ENCODE measurements at regions not wholly inside any gene's neighbourhood (a gene's known extent, or its start where the extent isn't known, plus 50 kb on each side); places are given as distances from the start of the nearest gene placed in this dataset.
"Not testable (repeated sequence)": the region's sequence is repeated elsewhere in the genome, so short reads cannot be mapped to it uniquely, and the experiment has no call there.

- no peak for DNase-seq (ENCODE audit: low read depth)
Measured at GRCh38 chr12:46944771-46945170, 119.0 kb upstream of the SLC38A4 start.

- no peak for DNase-seq (ENCODE audit: low read depth)
Measured at GRCh38 chr12:46945591-46945990, 119.8 kb upstream of the SLC38A4 start.

GRCh38 chr12:46946137-46946536 is 120.3 kb upstream of the SLC38A4 start:
- peak; percentile 20 for DNase-seq (ENCODE audit: low read depth)

- no peak for DNase-seq (ENCODE audit: low read depth)
Measured at GRCh38 chr12:46948936-46949545, 123.2 kb upstream of the SLC38A4 start.

- DNase-seq (ENCODE audit: low read depth) = peak; percentile 32
Measured at GRCh38 chr12:46950094-46950493, 124.3 kb upstream of the SLC38A4 start.

GRCh38 chr12:46952880-46953483 is 126.4 kb upstream of the PCED1B start:
- DNase-seq (ENCODE audit: low read depth) = no peak

GRCh38 chr12:46956451-46957035 is 122.9 kb upstream of the PCED1B start:
- peak; percentile 63 for DNase-seq (ENCODE audit: low read depth)

- no peak for DNase-seq (ENCODE audit: low read depth)
Measured at GRCh38 chr12:46958053-46958452, 121.4 kb upstream of the PCED1B start.

GRCh38 chr12:46958599-46959290 is 120.7 kb upstream of the PCED1B start:
- no peak for DNase-seq (ENCODE audit: low read depth)

GRCh38 chr12:46959502-46959901 is 119.9 kb upstream of the PCED1B start:
- peak; percentile 86 for DNase-seq (ENCODE audit: low read depth)

GRCh38 chr12:46960681-46961080 is 118.7 kb upstream of the PCED1B start:
- DNase-seq (ENCODE audit: low read depth) = no peak

GRCh38 chr12:46963191-46963590 is 116.2 kb upstream of the PCED1B start:
- no peak for DNase-seq (ENCODE audit: low read depth)

- DNase-seq (ENCODE audit: low read depth) = peak; percentile 67
Measured at GRCh38 chr12:46963977-46964971, 115.1 kb upstream of the PCED1B start.

- DNase-seq (ENCODE audit: low read depth) = no peak
Measured at GRCh38 chr12:46965137-46965536, 114.3 kb upstream of the PCED1B start.

GRCh38 chr12:46965880-46966279 is 113.5 kb upstream of the PCED1B start:
- no peak for DNase-seq (ENCODE audit: low read depth)

GRCh38 chr12:46970636-46971035 is 108.8 kb upstream of the PCED1B start:
- no peak for DNase-seq (ENCODE audit: low read depth)

GRCh38 chr12:46973937-46974336 is 105.5 kb upstream of the PCED1B start:
- not testable (repeated sequence) for DNase-seq (ENCODE audit: low read depth)

- no peak for DNase-seq (ENCODE audit: low read depth)
Measured at GRCh38 chr12:46977871-46978375, 101.5 kb upstream of the PCED1B start.

GRCh38 chr12:46981622-46982021 is 97.8 kb upstream of the PCED1B start:
- no peak for DNase-seq (ENCODE audit: low read depth)

GRCh38 chr12:46982629-46983392 is 96.6 kb upstream of the PCED1B start:
- peak; percentile 31 for DNase-seq (ENCODE audit: low read depth)

GRCh38 chr12:46983393-46983793 is 96.0 kb upstream of the PCED1B start:
- DNase-seq (ENCODE audit: low read depth) = no peak

Measured in Daoy (cell line).